DMS 273 (cell line): ENCODE measurements at regions not wholly inside any gene's neighbourhood (a gene's known extent, or its start where the extent isn't known, plus 50 kb on each side); places are given as distances from the start of the nearest gene placed in this dataset.
"Not testable (repeated sequence)": the region's sequence is repeated elsewhere in the genome, so short reads cannot be mapped to it uniquely, and the experiment has no call there.

Source experiments
- DNase-seq: peaks from one replicate; lab custom pipeline; 2025; ENCODE audit not compliant: unreplicated experiment; lab: John Stamatoyannopoulos, UW

DNA sequence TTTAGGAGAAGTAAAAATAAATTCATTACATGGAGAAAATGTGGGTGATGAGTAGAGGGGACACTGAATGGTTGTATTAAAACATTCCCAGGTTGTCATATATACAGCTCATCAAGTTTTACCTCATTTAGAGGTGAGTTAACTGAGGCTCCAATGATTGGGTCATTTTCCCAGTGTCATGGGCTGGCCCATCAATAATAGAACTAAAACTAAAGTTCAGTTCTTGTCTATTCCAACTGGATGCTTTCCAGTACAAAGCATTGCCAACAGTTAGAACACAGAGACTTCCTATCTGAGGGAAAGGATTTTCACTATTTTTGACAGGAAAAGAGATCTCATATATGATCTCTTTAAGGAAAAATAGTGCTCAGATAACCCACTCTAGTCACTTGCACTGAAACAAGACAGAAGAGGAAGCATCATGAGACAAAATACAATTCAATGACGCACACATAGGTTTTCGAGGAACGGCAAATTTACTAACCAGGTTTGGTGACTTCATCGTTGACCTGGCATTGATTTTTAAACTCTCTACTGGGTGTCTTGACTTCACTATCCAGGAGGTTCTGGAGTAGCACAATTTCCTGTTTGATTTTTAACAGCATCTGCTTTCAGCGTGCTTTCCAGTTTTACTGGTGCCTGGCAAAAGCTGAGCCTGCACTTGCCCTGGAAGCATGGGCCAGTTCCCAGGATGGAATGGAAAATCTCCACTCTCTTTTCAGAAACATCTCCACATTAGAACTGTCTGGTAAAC lies 195.5 kb upstream of the FBXL4 start:
- no peak for DNase-seq

DNA sequence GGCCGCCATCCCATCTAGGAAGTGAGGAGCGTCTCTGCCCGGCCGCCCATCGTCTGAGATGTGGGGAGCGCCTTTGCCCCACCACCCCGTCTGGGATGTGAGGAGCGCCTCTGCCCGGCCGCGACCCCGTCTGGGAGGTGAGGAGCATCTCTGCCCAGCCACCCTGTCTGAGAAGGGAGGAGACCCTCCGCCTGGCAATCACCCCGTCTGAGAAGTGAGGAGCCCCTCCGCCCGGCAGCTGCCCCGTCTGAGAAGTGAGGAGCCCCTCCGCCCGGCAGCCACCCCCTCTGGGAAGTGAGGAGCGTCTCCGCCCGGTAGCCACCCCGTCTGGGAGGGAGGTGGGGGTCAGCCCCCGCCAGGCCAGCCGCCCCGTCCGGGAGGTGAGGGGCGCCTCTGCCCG lies 194.2 kb upstream of the FBXL4 start:
- DNase-seq = not testable (repeated sequence)

- peak; percentile 52 for DNase-seq
Observed at GRCh38 chr6:99138445-99138844, 190.7 kb upstream of the FBXL4 start.

DNA sequence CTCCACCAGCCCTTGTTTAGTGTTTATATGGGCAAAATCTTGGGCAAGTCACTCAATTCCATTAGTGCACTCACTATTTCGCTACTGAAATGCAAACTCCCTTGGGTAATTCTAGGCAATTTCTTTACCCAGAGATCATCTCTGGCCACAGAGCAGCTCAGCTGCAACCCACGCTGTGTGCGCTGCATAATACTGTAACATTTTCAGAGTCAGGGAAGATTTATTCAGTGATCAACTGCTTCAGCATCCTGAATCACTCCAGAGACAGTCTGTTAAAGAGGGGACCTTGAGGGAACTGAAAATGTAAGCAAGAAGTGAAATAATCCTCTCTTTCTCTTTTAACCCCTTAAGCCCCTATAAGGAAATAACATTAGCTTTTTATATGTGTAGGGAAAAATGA lies 189.6 kb upstream of the FBXL4 start:
- no peak for DNase-seq

DNA sequence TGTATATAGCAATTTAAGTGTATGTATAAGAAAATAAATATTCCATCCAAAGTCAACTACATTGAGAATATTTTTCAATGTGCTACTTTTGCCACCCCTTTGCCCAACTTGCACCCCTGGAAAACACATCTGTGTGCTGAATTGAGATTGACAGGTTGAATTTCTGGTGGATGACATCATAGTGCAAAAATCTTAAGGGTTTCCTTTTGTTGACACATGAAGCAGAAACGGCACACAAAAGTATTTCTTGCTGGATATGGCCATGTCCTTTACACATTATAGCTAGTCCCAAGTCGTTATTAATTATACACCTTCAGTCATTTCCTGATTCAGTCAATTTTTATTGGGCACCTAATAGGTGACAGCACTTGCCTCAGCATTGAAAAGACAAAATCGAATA lies 188.7 kb upstream of the FBXL4 start:
- no peak for DNase-seq

GRCh38 chr6:99132026-99132635 lies 184.4 kb upstream of the FBXL4 start:
- DNase-seq = peak; percentile 21

DNA sequence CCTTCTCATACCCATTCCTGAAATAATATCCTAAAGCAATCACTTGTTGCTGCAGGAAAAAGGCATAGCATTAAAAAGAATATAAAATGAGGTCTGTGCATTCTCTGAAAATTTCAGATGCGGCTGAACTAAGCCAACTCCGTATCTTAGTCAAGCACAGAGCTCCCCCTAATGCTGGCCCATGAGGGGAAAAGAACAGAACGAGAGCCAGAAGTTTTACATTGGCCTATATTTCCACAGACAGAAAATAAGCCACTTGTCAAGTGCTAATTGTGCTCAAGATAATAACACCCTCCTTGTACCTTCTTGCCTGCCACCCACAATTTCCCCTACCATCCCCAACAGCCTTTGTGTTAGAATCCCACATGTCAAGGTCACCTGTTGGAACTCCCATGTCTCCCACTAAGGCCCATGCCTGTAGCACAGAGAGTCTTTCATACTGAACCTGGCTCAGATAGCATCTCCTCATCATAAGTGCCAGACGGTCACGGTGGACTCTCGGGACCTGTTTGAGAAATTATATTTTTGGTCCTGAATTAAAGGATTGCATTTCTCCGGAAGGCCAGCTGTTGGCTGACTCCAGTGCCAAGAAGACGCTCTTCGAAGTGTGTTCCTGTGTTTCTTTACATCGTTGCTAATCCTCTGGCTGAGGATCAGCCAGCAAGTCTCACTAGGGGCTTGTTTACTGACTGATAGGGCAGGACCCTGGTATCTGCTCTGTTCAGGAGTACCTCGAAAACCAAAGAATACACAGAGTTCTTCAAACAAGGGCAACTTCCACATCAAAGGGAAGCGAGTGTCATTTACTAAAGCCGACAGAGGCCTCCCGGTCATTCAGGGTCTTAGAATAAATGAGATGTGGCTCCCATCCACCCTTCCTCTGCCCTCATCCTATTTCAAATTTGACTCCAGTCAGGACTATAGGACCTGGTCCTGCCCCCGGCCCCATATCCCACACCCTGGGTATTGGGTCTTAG lies 183.4 kb upstream of the FBXL4 start:
- peak; percentile 86 for DNase-seq

- DNase-seq = no peak
Observed at GRCh38 chr6:99129835-99130234, 182.1 kb upstream of the FBXL4 start.

DNA sequence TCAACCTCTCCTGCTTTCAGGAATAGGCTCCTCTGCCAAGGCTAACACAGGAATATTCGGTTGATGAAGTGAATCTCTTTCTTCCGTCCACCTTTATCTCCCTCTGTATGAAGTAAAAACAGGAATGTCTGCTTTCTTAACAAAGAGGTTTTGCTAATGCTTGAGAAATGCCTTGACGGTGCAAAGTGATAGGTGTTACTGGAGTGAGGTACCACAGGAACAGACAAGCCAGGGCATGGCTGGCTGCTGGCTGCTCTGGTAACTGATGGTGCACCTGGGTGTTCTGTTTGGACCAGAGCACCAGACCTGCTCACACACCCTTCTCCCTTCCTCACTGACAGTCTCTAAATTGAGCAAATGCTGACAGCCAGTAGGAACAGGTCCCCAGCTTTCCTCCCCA lies 174.0 kb upstream of the FBXL4 start:
- DNase-seq = no peak

DNA sequence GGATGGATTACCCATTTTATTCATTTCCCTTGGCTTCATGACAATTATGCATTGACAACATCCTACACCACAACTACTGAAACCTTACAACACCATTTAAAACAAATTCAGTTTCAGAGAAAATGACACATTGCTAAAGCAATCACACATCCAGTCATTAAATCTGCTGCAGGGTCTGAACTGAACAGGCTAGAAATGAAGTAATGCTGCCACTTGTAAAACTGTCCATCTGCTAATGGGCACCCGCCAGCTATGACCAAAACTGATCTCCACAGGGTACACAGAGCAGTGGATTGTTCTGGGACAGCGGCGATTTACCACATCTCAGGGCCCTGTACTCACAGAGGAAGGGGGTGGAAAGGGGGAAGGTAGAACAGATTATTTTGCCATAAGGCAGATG lies 172.9 kb upstream of the FBXL4 start:
- DNase-seq = no peak

- peak; percentile 76 for DNase-seq
Observed at GRCh38 chr6:99119109-99120031, 171.6 kb upstream of the FBXL4 start.

DNA sequence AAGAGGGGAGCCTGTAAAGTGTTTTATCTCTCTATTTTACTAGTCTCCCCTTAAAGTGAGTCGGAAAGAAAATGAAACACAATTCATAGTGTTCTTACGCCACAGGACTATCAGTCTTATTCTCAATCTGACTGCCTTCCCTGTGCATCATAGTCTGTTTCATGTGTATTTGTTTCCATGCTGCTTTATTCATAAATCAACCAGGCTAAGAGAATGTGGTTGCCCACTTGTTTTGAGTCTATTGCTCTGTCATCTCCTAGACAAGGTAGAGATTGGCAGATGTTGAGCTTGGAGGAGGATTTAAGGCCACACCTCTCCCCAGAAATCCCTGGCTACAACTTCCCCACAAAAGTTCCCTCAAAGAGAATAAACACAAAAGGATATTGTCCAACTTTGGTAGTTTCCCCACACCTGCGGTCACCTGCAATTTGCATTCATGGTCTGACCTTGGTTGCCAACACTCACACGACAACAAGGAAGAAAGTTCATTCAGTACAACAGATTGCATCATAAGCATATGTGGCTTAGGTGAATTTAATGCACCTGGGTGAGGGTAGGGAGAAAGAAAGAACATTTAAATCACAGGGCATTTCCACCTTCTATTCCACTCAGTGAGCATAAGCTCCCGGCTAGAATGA lies 167.1 kb upstream of the FBXL4 start:
- no peak for DNase-seq

- no peak for DNase-seq
Observed at GRCh38 chr6:99111590-99111989, 163.8 kb upstream of the FBXL4 start.

GRCh38 chr6:99110029-99110428 lies 162.3 kb upstream of the FBXL4 start:
- no peak for DNase-seq

DNA sequence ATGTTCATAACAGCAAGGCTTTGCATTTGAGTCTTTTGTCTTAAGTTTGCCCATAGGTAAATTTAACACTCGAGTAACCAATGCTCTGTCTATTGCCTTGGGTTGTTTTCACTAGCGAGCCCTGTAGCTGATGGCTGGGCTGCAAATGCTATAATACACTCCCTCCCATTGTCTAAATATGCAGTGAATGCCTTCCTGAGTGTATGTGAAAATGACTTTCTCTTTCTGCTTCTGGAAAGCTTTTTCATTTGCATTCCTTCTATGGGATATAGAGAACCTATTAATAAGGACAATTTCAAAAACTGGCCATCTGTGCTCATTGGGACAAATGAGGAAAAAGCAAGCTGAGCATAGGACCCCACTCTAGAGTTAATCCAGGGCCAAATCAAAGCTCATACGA lies 156.5 kb upstream of the FBXL4 start:
- DNase-seq = no peak

- DNase-seq = no peak
Observed at GRCh38 chr6:99099243-99099642, 151.5 kb upstream of the FBXL4 start.

- no peak for DNase-seq
Observed at GRCh38 chr6:99096170-99096569, 148.4 kb upstream of the FBXL4 start.

DNA sequence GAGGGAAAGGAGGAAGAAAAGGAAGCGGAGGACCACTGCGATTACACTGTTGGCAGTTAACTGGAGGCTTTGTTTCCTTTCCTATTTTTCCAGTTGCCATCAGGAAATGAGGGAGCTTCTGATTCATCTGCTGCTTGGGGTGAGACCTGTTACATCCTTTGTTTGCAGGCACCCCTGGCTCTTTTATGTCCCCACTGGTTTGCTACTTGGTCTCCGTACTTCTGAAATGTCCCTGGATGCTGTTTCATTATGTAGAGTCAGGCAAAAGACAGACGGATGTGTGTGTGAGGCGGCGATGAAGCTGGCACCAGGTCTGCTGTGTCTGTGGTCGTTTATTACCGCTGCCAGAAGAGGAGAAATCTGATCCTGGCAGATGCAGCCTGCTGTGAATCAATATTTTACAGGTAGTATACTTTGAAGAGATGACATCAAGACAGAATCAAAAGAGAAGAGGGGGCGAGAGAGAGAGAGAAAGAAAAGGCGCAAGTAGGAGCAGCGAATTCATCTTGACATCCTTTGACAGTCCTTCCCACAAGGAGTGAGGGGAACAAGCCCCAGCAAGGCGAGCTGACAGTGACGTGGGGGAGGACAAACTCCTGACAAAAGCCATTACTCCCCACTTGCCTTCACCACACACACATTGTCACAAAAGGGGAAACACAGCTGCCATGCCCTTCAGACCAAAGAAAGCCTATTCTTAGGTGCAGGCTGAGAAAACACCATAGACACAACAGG lies 145.9 kb upstream of the FBXL4 start:
- no peak for DNase-seq

- DNase-seq = no peak
Observed at GRCh38 chr6:99092461-99092860, 144.7 kb upstream of the FBXL4 start.

- DNase-seq = no peak
Observed at GRCh38 chr6:99091985-99092384, 144.2 kb upstream of the FBXL4 start.
